ENCODE measurements at regions not wholly inside any gene's neighbourhood (a gene's known extent, or its start where the extent isn't known, plus 50 kb on each side); places are given as distances from the start of the nearest gene placed in this dataset.
"Not testable (repeated sequence)": the region's sequence is repeated elsewhere in the genome, so short reads cannot be mapped to it uniquely, and the experiment has no call there.

- H3K36me3 ChIP-seq (ENCODE audit: control insufficient read depth in 4 of 4, insufficient read depth in 4 of 4, low read length in 3 of 4) = no peaks in the 10 kb centered on the region
- no peaks in the 10 kb centered on the region for H3K4me1 ChIP-seq (ENCODE audit: control extremely low read depth in 1 of 4, control insufficient read depth in 4 of 4, insufficient read depth in 4 of 4, low read length in 3 of 4)
- ChIA-PET CTCF (no interaction called here), POLR2A (no interaction called here)
- H3K27me3 ChIP-seq (replicated peaks in 2 of 5; ENCODE audit: control insufficient read depth in 4 of 5, insufficient read depth in 5 of 5, low read length in 4 of 5) = peaks cover 0 to 2% (median 0%) of the 10 kb centered on the region in 5 experiments
- DNase-seq = no peak
- H3K4me3 ChIP-seq (ENCODE audit: control insufficient read depth in 1 of 7, extremely low read depth in 1 of 7, insufficient read depth in 4 of 7, low read depth in 2 of 7, low read length in 6 of 7) = no peak overlapping the region
- H3K27ac ChIP-seq (ENCODE audit: insufficient read depth in 1 of 2, low read depth in 1 of 2, low read length in 2 of 2, poor library complexity in 1 of 2, severe bottlenecking in 2 of 2) = no peak overlapping the region
- no peaks in the 10 kb centered on the region for H3K9me3 ChIP-seq (ENCODE audit: control extremely low read depth in 1 of 5, control insufficient read depth in 4 of 5, insufficient read depth in 2 of 5, low read depth in 1 of 5, low read length in 4 of 5)
- WGBS (ENCODE audit: insufficient coverage) = 81% methylated on average over 5 of the region's 5 CpGs
These were observed 168.9 kb downstream of the UQCRFS1 start for GRCh38 chr19:29044037-29044436.

GRCh38 chr19:29042450-29042849 is 170.5 kb downstream of the UQCRFS1 start:
- no peak overlapping the region for H3K4me3 ChIP-seq (ENCODE audit: control insufficient read depth in 1 of 7, extremely low read depth in 1 of 7, insufficient read depth in 4 of 7, low read depth in 2 of 7, low read length in 6 of 7)
- ChIA-PET CTCF (no interaction called here), POLR2A (no interaction called here)
- H3K4me1 ChIP-seq (ENCODE audit: control extremely low read depth in 1 of 4, control insufficient read depth in 4 of 4, insufficient read depth in 4 of 4, low read length in 3 of 4) = no peaks in the 10 kb centered on the region
- H3K9me3 ChIP-seq (ENCODE audit: control extremely low read depth in 1 of 5, control insufficient read depth in 4 of 5, insufficient read depth in 2 of 5, low read depth in 1 of 5, low read length in 4 of 5) = no peaks in the 10 kb centered on the region
- WGBS (ENCODE audit: insufficient coverage) = 100% methylated on average over 1 of the region's 2 CpGs
- H3K27me3 ChIP-seq (replicated peaks in 2 of 5; ENCODE audit: control insufficient read depth in 4 of 5, insufficient read depth in 5 of 5, low read length in 4 of 5) = peaks cover 0 to 2% (median 0%) of the 10 kb centered on the region in 5 experiments
- no peaks in the 10 kb centered on the region for H3K36me3 ChIP-seq (ENCODE audit: control insufficient read depth in 4 of 4, insufficient read depth in 4 of 4, low read length in 3 of 4)
- no peak for DNase-seq
- no peak overlapping the region for H3K27ac ChIP-seq (ENCODE audit: insufficient read depth in 1 of 2, low read depth in 1 of 2, low read length in 2 of 2, poor library complexity in 1 of 2, severe bottlenecking in 2 of 2)

GRCh38 chr19:29040951-29041350 is 172.0 kb downstream of the UQCRFS1 start:
- ChIA-PET POLR2A (no interaction called here), CTCF (no interaction called here)
- H3K36me3 ChIP-seq (ENCODE audit: control insufficient read depth in 4 of 4, insufficient read depth in 4 of 4, low read length in 3 of 4) = no peaks in the 10 kb centered on the region
- peak overlapping the region in 1 of 7 experiments; percentile 58 for H3K4me3 ChIP-seq (ENCODE audit: control insufficient read depth in 1 of 7, extremely low read depth in 1 of 7, insufficient read depth in 4 of 7, low read depth in 2 of 7, low read length in 6 of 7)
- no peaks in the 10 kb centered on the region for H3K9me3 ChIP-seq (ENCODE audit: control extremely low read depth in 1 of 5, control insufficient read depth in 4 of 5, insufficient read depth in 2 of 5, low read depth in 1 of 5, low read length in 4 of 5)
- H3K4me1 ChIP-seq (ENCODE audit: control extremely low read depth in 1 of 4, control insufficient read depth in 4 of 4, insufficient read depth in 4 of 4, low read length in 3 of 4) = no peaks in the 10 kb centered on the region
- peak in 2 of 3 donors; percentile 7 to 14 for DNase-seq
- H3K27me3 ChIP-seq (replicated peaks in 2 of 5; ENCODE audit: control insufficient read depth in 4 of 5, insufficient read depth in 5 of 5, low read length in 4 of 5) = peaks cover 0 to 2% (median 0%) of the 10 kb centered on the region in 5 experiments
- 23% methylated on average over 6 of the region's 6 CpGs for WGBS (ENCODE audit: insufficient coverage)
- no peak overlapping the region for H3K27ac ChIP-seq (ENCODE audit: insufficient read depth in 1 of 2, low read depth in 1 of 2, low read length in 2 of 2, poor library complexity in 1 of 2, severe bottlenecking in 2 of 2)

- H3K9me3 ChIP-seq (ENCODE audit: control extremely low read depth in 1 of 5, control insufficient read depth in 4 of 5, insufficient read depth in 2 of 5, low read depth in 1 of 5, low read length in 4 of 5) = no peaks in the 10 kb centered on the region
- no peak overlapping the region for H3K27ac ChIP-seq (ENCODE audit: insufficient read depth in 1 of 2, low read depth in 1 of 2, low read length in 2 of 2, poor library complexity in 1 of 2, severe bottlenecking in 2 of 2)
- H3K4me1 ChIP-seq (ENCODE audit: control extremely low read depth in 1 of 4, control insufficient read depth in 4 of 4, insufficient read depth in 4 of 4, low read length in 3 of 4) = no peaks in the 10 kb centered on the region
- CTCF ChIA-PET = no interaction called here
- WGBS (ENCODE audit: insufficient coverage) = 88% methylated on average over 5 of the region's 7 CpGs
- H3K4me3 ChIP-seq (ENCODE audit: control insufficient read depth in 1 of 7, extremely low read depth in 1 of 7, insufficient read depth in 4 of 7, low read depth in 2 of 7, low read length in 6 of 7) = no peak overlapping the region
- no peaks in the 10 kb centered on the region for H3K36me3 ChIP-seq (ENCODE audit: control insufficient read depth in 4 of 4, insufficient read depth in 4 of 4, low read length in 3 of 4)
- H3K27me3 ChIP-seq (replicated peaks in 2 of 5; ENCODE audit: control insufficient read depth in 4 of 5, insufficient read depth in 5 of 5, low read length in 4 of 5) = peaks cover 0 to 2% (median 0%) of the 10 kb centered on the region in 5 experiments
- no peak for DNase-seq
- POLR2A ChIA-PET = no interaction called here
These were observed 172.7 kb downstream of the UQCRFS1 start for GRCh38 chr19:29040292-29040691.

GRCh38 chr19:29039036-29039435 is 173.9 kb downstream of the UQCRFS1 start:
- CTCF ChIA-PET, POLR2A ChIA-PET, DNase-seq: not testable (repeated sequence)

GRCh38 chr19:29031216-29031615 is 181.7 kb downstream of the UQCRFS1 start:
- CTCF ChIA-PET = no interaction called here
- H3K36me3 ChIP-seq (ENCODE audit: control insufficient read depth in 4 of 4, insufficient read depth in 4 of 4, low read length in 3 of 4) = no peaks in the 10 kb centered on the region
- no peak for DNase-seq
- POLR2A ChIA-PET = no interaction called here
- H3K27ac ChIP-seq (ENCODE audit: insufficient read depth in 1 of 2, low read depth in 1 of 2, low read length in 2 of 2, poor library complexity in 1 of 2, severe bottlenecking in 2 of 2) = no peak overlapping the region
- no peaks in the 10 kb centered on the region for H3K9me3 ChIP-seq (ENCODE audit: control extremely low read depth in 1 of 5, control insufficient read depth in 4 of 5, insufficient read depth in 2 of 5, low read depth in 1 of 5, low read length in 4 of 5)
- no peaks in the 10 kb centered on the region for H3K27me3 ChIP-seq (replicated peaks in 2 of 5; ENCODE audit: control insufficient read depth in 4 of 5, insufficient read depth in 5 of 5, low read length in 4 of 5)
- WGBS (ENCODE audit: insufficient coverage) = 50% methylated on average over 1 of the region's 1 CpG
- no peak overlapping the region for H3K4me3 ChIP-seq (ENCODE audit: control insufficient read depth in 1 of 7, extremely low read depth in 1 of 7, insufficient read depth in 4 of 7, low read depth in 2 of 7, low read length in 6 of 7)
- no peaks in the 10 kb centered on the region for H3K4me1 ChIP-seq (ENCODE audit: control extremely low read depth in 1 of 4, control insufficient read depth in 4 of 4, insufficient read depth in 4 of 4, low read length in 3 of 4)

More at GRCh38 chr19:29039036-29039435, 173.9 kb downstream of the UQCRFS1 start:
- no CpG with 5 or more reads among the region's 3 CpGs for WGBS (ENCODE audit: insufficient coverage)
- H3K27me3 ChIP-seq (replicated peaks in 2 of 5; ENCODE audit: control insufficient read depth in 4 of 5, insufficient read depth in 5 of 5, low read length in 4 of 5); H3K4me3 ChIP-seq (ENCODE audit: control insufficient read depth in 1 of 7, extremely low read depth in 1 of 7, insufficient read depth in 4 of 7, low read depth in 2 of 7, low read length in 6 of 7); H3K9me3 ChIP-seq (ENCODE audit: control extremely low read depth in 1 of 5, control insufficient read depth in 4 of 5, insufficient read depth in 2 of 5, low read depth in 1 of 5, low read length in 4 of 5); H3K27ac ChIP-seq (ENCODE audit: insufficient read depth in 1 of 2, low read depth in 1 of 2, low read length in 2 of 2, poor library complexity in 1 of 2, severe bottlenecking in 2 of 2); H3K4me1 ChIP-seq (ENCODE audit: control extremely low read depth in 1 of 4, control insufficient read depth in 4 of 4, insufficient read depth in 4 of 4, low read length in 3 of 4); H3K36me3 ChIP-seq (ENCODE audit: control insufficient read depth in 4 of 4, insufficient read depth in 4 of 4, low read length in 3 of 4): not testable (repeated sequence)

GRCh38 chr19:29029268-29029958 is 183.5 kb downstream of the UQCRFS1 start:
- WGBS (ENCODE audit: insufficient coverage) = 97% methylated on average over 8 of the region's 11 CpGs
- ChIA-PET CTCF (interaction anchor here (1.2 kb wide), 1 partner anchor 12 kb away, joined by 3 read pairs; no protein-coding TSS in a partner anchor), POLR2A (interaction anchor here (0.5 kb wide), 1 partner anchor 84 kb away, joined by 3 read pairs; no protein-coding TSS in a partner anchor)
- H3K36me3 ChIP-seq (ENCODE audit: control insufficient read depth in 4 of 4, insufficient read depth in 4 of 4, low read length in 3 of 4) = no peaks in the 10 kb centered on the region
- DNase-seq = no peak
- no peak overlapping the region for H3K4me3 ChIP-seq (ENCODE audit: control insufficient read depth in 1 of 7, extremely low read depth in 1 of 7, insufficient read depth in 4 of 7, low read depth in 2 of 7, low read length in 6 of 7)
- H3K27ac ChIP-seq (ENCODE audit: insufficient read depth in 1 of 2, low read depth in 1 of 2, low read length in 2 of 2, poor library complexity in 1 of 2, severe bottlenecking in 2 of 2) = no peak overlapping the region
- H3K4me1 ChIP-seq (ENCODE audit: control extremely low read depth in 1 of 4, control insufficient read depth in 4 of 4, insufficient read depth in 4 of 4, low read length in 3 of 4) = no peaks in the 10 kb centered on the region
- H3K27me3 ChIP-seq (replicated peaks in 2 of 5; ENCODE audit: control insufficient read depth in 4 of 5, insufficient read depth in 5 of 5, low read length in 4 of 5) = no peaks in the 10 kb centered on the region
- no peaks in the 10 kb centered on the region for H3K9me3 ChIP-seq (ENCODE audit: control extremely low read depth in 1 of 5, control insufficient read depth in 4 of 5, insufficient read depth in 2 of 5, low read depth in 1 of 5, low read length in 4 of 5)

Measured in common myeloid progenitor, CD34-positive (primary cell).